Glutamatergic neuron (in vitro differentiated cells): ENCODE measurements at regions not wholly inside any gene's neighbourhood (a gene's known extent, or its start where the extent isn't known, plus 50 kb on each side); places are given as distances from the start of the nearest gene placed in this dataset.

ENCODE experiments used
- DNase-seq: peaks from one replicate; pipeline ENCODE4 v3.0.0; 2022
- H3K27ac Mint-ChIP-seq: one replicate; pipeline ENCODE4 v1.8.0; 2020; ENCODE audit warnings: mild to moderate bottlenecking, mixed read lengths, inconsistent platforms; ENCODE audit not compliant: unreplicated experiment
- H3K27me3 Mint-ChIP-seq: one replicate; pipeline ENCODE4 v1.8.0; 2020; ENCODE audit warnings: mild to moderate bottlenecking, moderate library complexity, mixed read lengths, inconsistent platforms; ENCODE audit not compliant: unreplicated experiment
- H3K36me3 Mint-ChIP-seq: one replicate; pipeline ENCODE4 v1.8.0; 2020; ENCODE audit warnings: mild to moderate bottlenecking, mixed read lengths, inconsistent platforms; ENCODE audit not compliant: unreplicated experiment
- H3K4me1 Mint-ChIP-seq: one replicate; pipeline ENCODE4 v1.8.0; 2020; ENCODE audit warnings: mild to moderate bottlenecking, low read depth, mixed read lengths, inconsistent platforms; ENCODE audit not compliant: unreplicated experiment
- H3K4me3 Mint-ChIP-seq: one replicate; pipeline ENCODE4 v1.8.0; 2020; ENCODE audit warnings: mild to moderate bottlenecking, mixed read lengths, inconsistent platforms; ENCODE audit not compliant: unreplicated experiment
- H3K9me3 Mint-ChIP-seq: one replicate; pipeline ENCODE4 v1.8.0; 2020; ENCODE audit warnings: mild to moderate bottlenecking, moderate library complexity, mixed read lengths, inconsistent platforms; ENCODE audit not compliant: unreplicated experiment
- CTCF ChIP-seq: fragments of 200-600 bp; sonication (generic); IDR thresholded peaks from one replicate; pipeline ENCODE4 v1.5.0; 2021; ENCODE audit not compliant: partially characterized antibody, unreplicated experiment

GRCh38 chr1:57839526-57839925 is 415.7 kb upstream of the DAB1 start:
- H3K4me1 Mint-ChIP-seq = no peaks in the 10 kb centered on the region
- H3K27me3 Mint-ChIP-seq = peaks cover 3% of the 10 kb centered on the region
- no peak for TF ChIP-seq CTCF
- DNase-seq = no peak
- H3K9me3 Mint-ChIP-seq = peaks cover 7% of the 10 kb centered on the region
- no peak overlapping the region for H3K4me3 Mint-ChIP-seq
- H3K36me3 Mint-ChIP-seq = peaks cover 18% of the 10 kb centered on the region
- no peak overlapping the region for H3K27ac Mint-ChIP-seq

- Mint-ChIP-seq H3K4me3 (no peak overlapping the region), H3K27ac (no peak overlapping the region), H3K4me1 (no peaks in the 10 kb centered on the region), H3K27me3 (peaks cover 3% of the 10 kb centered on the region), H3K36me3 (peaks cover 18% of the 10 kb centered on the region), H3K9me3 (peaks cover 7% of the 10 kb centered on the region)
- no peak for DNase-seq
- TF ChIP-seq CTCF = no peak
Observed at GRCh38 chr1:57839067-57839466, 415.2 kb upstream of the DAB1 start.

- no peaks in the 10 kb centered on the region for H3K9me3 Mint-ChIP-seq
- no peak overlapping the region for H3K27ac Mint-ChIP-seq
- peaks cover 8% of the 10 kb centered on the region for H3K36me3 Mint-ChIP-seq
- TF ChIP-seq CTCF = no peak
- H3K4me1 Mint-ChIP-seq = no peaks in the 10 kb centered on the region
- peaks cover 3% of the 10 kb centered on the region for H3K27me3 Mint-ChIP-seq
- H3K4me3 Mint-ChIP-seq = no peak overlapping the region
- no peak for DNase-seq
Observed at GRCh38 chr1:57835620-57836019, 411.8 kb upstream of the DAB1 start.

GRCh38 chr1:57833296-57833695 is 409.4 kb upstream of the DAB1 start:
- H3K36me3 Mint-ChIP-seq = no peaks in the 10 kb centered on the region
- H3K27me3 Mint-ChIP-seq = peaks cover 3% of the 10 kb centered on the region
- no peak for DNase-seq
- no peak for TF ChIP-seq CTCF
- H3K9me3 Mint-ChIP-seq = peaks cover 3% of the 10 kb centered on the region
- H3K4me1 Mint-ChIP-seq = no peaks in the 10 kb centered on the region
- H3K27ac Mint-ChIP-seq = no peak overlapping the region
- H3K4me3 Mint-ChIP-seq = no peak overlapping the region

GRCh38 chr1:57832612-57833011 is 408.8 kb upstream of the DAB1 start:
- Mint-ChIP-seq H3K4me1 (no peaks in the 10 kb centered on the region), H3K9me3 (peaks cover 3% of the 10 kb centered on the region), H3K4me3 (no peak overlapping the region), H3K27ac (no peak overlapping the region), H3K36me3 (no peaks in the 10 kb centered on the region), H3K27me3 (peaks cover 3% of the 10 kb centered on the region)
- TF ChIP-seq CTCF = no peak
- DNase-seq = no peak
